Activated CD8-positive, alpha-beta memory T cell treated with anti-CD3 and anti-CD28 coated beads for 24 hours (primary cell): ENCODE measurements at regions not wholly inside any gene's neighbourhood (a gene's known extent, or its start where the extent isn't known, plus 50 kb on each side); places are given as distances from the start of the nearest gene placed in this dataset.

Experiments
- DNase-seq: peaks from one replicate; pipeline ENCODE4 v3.0.0-alpha.2; 2020

GRCh38 chr14:95409477-95410272 is 90.0 kb upstream of the CLMN start:
- no peak for DNase-seq

DNA sequence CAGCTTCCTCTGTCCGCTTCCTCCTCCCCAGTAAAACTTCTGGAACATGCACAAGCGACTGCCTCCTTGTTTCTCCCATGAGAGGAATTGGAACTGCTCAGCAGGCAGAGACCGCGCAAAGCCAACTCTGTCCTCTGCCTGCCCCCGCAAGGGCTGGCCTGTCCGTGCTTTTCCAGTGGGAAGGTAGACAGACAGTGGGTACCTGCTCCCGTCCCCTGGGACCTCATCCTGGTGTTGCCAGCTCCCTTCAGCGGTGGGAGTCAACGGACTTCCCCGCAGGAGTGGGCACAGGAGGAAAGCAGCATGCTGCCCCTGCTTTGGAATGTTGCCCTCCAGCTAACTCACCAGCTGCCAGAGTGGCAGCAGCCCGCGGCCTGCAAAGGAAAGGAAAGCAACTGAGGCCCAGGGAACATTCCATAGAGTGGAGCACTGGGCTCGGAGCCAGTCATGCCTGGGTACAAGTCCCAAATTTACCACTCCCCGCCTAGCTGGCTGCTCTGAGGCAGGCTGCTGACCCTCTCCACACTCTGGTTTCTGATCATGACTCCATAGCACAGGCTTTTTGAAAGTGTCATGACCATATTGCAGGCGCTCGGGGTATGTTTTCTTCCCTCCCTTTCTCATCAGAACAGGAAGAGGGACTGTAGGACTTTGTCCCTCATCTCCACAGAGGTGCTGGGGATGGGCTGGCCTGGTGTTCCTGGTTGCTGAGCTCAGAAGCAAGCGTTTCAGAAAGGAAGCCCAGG is 89.2 kb upstream of the CLMN start:
- DNase-seq = no peak

DNA sequence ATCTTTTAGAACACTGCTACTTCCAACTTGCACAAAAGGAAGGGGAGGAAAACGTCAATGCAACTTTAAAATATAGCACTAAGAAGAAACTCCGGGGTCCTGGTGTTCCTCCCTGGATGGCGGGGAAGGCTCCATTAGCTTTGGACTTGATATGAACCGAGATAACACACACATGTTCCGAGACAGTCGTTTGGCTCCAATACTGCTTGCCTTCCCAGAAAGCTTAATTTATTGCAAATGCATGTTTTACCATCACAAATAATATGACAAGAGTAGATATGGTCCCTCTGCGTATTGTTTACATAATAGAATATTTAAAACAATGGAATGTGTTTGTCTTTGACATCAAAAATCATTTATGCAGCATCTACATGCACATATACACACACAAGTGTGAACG is 87.6 kb upstream of the CLMN start:
- no peak for DNase-seq

DNA sequence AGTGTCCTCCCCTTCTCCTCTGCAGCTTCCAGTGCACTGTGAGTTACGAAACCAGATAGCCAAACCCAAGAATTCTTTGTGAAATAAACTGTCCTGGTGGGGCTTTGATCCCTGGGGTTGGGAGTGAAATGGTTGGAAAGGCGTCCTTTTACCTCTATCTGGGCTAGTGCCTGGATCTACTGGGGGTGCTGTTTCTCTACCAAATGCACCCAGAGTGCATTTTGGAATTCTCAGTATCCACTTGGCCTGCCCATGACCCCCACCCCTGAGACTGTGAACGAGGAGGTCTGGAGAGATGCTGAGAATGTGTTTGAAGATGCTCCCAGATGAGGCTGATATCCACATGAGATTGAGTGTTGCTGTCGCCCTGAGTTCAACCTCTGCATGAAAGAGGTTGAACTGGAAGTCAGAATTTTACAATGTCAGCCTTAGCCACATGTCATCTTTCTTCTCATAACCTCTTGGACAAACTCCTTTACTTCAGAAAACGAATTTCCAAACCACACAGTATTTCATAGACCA is 87.1 kb upstream of the CLMN start:
- no peak for DNase-seq

DNA sequence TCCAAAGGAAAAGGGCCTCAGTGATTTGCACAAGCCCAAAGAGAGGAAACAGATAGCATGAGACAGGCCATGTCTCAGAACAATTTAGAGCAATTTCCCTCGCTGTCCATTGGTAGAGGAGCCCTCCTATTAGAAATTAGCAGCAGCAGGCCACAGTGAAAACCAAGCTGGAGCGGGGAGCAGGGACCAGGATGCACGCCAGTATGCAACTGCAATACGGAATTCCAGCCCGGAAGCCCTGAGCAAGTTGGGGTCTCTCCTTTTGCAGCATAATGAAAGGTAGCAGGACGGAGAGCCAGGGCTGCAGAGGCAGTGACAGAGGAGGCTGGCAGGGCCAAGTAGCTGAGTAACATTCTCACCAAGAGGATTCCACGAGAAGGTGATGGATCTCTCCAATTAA is 84.9 kb upstream of the CLMN start:
- DNase-seq = no peak

GRCh38 chr14:95402578-95402977 is 82.9 kb upstream of the CLMN start:
- DNase-seq = no peak

GRCh38 chr14:95402176-95402575 is 82.5 kb upstream of the CLMN start:
- DNase-seq = no peak

DNA sequence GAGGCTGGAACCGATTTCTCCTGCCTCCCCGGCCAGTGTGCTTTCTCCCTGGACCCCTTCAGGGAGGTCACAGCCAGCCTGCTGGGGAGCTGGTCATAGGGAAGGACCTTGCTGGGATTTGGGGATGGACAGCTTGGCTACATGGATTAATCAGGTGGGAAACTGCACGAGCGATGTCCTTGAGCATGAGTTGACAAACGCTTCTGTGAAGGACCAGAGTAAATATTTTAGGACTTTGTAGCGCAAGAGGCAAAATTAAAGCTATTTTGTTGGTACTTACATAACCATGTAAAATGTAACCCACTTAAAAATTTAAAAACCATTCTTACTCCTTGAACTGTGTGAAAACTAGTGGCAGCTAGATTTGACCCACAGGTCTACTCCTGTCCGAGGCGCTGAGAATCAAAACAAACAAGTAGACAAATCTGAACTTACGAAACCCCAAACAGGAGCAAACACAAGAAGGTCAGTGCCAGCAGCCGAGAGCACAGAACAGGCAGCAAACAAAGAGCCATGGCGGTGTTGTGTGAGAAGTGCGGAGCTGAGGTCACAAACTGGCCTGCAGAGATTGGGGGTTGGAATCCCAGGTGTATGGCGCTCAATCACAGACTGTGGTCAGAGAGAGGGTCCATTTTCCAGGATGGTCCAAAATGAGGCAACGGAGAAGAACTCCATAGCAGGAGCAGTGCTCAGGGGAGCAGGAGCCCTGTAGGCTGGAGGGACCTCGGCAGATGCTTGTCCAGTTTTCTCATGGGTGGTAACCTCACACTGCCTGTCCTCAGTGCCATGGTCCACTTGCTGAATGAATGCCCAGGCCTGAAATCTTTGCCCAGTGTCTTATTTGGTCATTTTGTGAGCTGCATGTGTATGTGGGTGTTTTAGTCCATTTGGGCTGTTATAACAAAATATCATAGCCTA is 79.2 kb upstream of the CLMN start:
- no peak for DNase-seq

DNA sequence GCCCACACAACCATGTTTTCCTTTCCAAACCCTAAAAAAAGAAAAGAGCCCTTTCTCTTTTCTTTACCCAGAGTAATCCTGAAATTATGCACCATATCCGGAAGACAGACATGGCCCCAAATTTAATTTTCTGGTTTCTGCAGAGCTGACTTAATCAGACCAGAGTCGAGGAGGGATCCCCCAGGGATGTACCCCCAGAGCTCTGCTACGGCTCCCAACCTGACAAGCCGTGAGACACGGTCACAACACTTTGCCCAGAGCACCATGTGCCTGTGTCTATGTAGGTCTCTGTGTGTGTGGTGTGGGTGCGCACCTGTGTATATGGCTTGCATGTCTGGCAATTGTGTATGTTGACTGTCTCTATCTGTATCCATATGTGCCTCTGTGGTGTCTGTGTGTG is 77.6 kb upstream of the CLMN start:
- DNase-seq = no peak

- no peak for DNase-seq
These were observed 76.5 kb upstream of the CLMN start for GRCh38 chr14:95396221-95396620.

DNA sequence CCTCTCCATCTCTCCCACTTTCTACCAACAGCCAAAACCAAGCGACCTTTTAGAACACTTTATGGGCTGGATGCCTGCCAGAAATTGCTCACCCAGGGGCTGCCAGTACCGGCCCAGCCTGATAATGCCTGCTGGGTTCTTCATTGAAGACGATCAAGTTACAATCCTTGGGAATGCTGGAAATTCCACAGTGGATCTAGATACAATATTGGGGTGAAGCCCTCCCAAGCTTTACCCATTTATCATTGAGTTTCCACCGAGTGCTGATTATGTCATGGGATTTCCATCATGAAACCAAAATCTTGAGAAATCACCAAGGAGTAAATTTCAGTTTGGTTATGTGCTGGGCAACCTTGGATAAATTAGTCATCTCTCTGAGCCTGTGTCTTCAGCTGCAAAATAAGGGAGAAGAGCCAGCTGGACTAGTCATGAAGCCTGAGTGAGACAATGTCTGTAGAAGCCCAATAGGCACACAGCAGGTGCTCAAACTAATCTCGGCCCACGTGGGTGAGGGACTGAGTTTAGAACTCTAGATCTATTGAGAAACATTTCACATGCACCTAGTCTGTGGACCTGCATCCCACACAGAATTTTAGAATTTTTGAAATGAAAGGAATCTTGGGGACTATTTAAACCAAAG is 75.5 kb upstream of the CLMN start:
- no peak for DNase-seq

GRCh38 chr14:95394297-95395097 is 74.8 kb upstream of the CLMN start:
- DNase-seq = no peak

GRCh38 chr14:95392841-95393240 is 73.1 kb upstream of the CLMN start:
- no peak for DNase-seq

DNA sequence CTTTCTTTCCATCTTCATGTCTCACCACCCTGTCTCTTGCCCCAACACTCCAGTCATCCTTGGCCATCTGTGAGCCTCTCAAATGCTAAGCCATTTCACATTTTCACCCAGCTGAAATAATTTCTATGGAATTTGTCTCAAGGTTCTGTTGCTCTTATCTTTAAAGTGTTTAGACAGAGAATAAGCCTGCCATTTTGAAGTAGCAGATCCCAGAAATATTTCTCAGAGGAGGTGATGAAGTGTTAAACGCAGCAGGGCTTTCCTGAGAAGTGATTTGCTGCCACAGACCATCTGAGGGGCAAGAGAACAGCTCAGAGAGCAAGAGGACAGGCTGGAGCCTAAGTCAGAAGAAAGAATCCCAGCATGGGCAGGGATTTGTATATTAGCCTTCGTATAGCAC is 71.6 kb upstream of the CLMN start:
- DNase-seq = no peak

DNA sequence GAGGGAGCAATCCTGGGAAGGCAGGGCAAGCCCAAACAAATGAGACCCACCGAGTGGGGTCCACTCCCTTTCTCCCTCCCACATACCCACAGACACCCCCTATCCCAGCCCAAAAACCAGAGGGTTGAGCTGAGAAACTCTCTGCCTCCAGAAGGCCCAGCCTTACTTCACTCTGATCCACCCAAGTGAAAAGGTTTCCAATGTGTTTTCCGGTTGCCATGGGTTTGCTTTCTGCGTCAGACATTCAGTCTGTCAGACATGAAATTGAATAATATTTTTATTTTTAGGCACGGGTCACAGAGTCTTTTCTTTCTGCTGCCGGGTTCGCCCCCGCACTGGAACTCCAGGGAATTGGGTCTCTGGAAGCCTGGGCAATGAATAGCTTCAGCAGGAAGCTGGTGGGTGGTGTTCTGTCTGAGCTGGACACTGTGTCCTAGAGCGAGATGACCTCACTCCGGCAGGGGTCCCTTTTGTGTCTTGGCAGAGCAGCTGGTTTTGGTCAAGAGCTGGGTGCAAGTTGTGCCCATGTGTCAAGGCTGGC is 69.8 kb upstream of the CLMN start:
- DNase-seq = no peak

GRCh38 chr14:95388699-95389098 is 69.0 kb upstream of the CLMN start:
- no peak for DNase-seq

- DNase-seq = no peak
These were observed 68.2 kb upstream of the CLMN start for GRCh38 chr14:95387826-95388445.

DNA sequence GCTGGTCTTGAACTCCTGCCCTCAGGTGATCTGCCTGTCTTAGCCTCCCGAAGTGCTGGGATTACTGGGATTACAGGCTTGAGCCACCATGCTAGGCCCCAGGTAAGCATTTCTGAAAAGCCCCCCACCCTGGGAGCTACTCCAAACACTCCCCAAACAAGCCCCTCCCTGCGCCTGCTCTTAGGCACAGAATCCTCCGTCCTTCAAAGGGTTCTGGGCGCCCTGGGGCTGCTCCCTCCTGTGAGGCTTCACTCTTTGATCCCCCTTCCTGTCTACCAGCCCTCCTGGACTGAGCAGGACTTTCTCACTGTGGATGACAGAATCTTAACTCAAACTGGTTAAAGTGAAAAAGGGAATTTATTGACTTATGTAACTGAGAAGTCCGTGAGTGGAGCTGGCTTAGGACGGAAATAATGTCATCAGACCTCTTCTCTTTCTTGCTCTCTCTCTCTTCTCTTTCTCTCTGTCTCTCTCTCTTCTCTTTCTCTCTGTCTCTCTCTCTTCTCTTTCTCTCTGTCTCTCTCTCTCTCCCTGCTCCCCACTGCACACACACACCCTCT is 66.9 kb upstream of the CLMN start:
- no peak for DNase-seq

- DNase-seq = no peak
These were observed 66.0 kb upstream of the CLMN start for GRCh38 chr14:95385701-95386100.

DNA sequence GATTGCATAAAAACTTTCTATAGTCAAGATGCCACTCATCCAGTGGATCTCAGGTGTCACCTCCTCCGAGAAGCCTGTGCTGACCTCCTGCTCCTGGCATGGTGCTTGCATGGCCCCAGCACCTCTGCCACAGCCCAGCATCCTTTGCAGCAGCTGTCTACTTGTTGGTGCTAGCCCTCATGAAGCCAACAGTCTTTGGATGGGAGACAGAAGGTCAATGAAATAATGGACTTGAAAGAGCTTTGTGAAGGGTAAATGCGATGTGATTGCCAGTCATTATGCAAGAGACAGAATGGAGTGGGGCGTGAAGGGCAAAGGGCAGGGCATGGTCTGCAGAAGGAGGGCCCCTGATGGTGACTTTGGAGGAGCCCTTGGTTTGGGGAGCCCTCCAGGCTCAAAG is 63.0 kb upstream of the CLMN start:
- no peak for DNase-seq

- no peak for DNase-seq
These were observed 62.0 kb upstream of the CLMN start for GRCh38 chr14:95381726-95382125.
